HG03045 (cell line): ENCODE measurements at regions not wholly inside any gene's neighbourhood (a gene's known extent, or its start where the extent isn't known, plus 50 kb on each side); places are given as distances from the start of the nearest gene placed in this dataset.
"Not testable (repeated sequence)": the region's sequence is repeated elsewhere in the genome, so short reads cannot be mapped to it uniquely, and the experiment has no call there.

ENCODE experiments used
- ATAC-seq: cut with Tn5 transposase; IDR thresholded peaks from one replicate; pipeline ENCODE4 v1.9.1; 2021; ENCODE audit warnings: mild to moderate bottlenecking, moderate library complexity; ENCODE audit not compliant: unreplicated experiment

GRCh38 chr4:10281996-10282395, 165.4 kb upstream of the WDR1 start:
- no peak for ATAC-seq

- no peak for ATAC-seq
These were observed 162.7 kb upstream of the WDR1 start for GRCh38 chr4:10279261-10279660.

DNA sequence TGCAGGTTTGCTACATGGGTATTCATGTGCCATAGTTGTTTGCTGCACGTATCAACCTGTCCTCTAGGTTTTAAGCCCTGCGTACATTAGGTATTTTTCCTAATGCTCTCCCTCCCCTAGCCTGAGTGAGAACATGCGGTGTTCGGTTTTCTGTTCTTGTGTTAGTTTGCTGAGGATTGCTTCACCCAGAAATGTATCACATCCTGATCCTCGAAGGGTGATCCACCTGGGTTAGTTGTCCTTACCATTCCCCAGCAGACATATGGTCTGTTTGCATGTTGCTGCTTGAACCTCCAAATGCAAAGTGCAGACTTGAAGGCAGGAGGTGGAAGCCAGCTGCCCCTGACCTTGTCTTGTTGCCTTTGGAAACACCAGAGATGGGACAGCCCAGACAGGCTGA, 161.5 kb upstream of the WDR1 start:
- no peak for ATAC-seq

DNA sequence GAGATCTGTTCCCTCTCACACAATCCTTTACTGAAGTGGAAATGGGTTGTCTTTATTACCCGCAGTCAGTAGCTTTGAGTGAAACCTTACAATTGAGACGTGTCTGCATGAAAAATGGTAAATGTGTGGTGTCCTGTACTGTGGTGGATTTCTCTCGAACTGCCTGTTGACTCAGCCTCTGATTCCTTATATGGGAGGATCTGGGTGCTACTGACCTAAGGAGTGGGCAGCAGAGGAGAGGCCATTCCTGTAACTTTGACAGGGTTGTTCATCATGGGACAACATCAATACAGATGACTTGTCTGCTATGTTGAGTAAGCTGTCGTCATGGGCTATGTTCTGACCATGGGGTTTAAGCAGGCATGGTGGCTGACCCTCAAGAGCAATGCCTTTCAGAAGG, 159.6 kb upstream of the WDR1 start:
- ATAC-seq, result no peak

GRCh38 chr4:10275696-10276095, 159.1 kb upstream of the WDR1 start:
- no peak for ATAC-seq

DNA sequence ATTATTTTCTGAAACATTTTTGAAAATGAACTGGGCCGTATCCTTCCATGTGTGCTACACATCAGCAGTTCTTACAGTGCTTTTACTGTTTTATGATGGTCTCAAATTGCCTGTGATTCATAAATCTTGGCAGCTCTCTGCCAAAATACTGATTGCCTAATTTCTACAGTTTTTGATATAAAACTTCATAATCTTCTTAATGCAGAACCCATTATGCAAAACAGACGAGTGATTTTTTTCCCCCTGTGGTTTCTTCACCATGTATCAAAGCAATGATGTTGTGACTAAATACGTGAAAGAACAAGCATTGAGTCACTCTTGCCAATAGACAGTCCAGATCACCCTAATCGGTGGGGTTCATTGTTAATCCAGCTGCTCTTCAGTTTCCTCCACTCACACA, 156.4 kb upstream of the WDR1 start:
- ATAC-seq, result no peak

- no peak for ATAC-seq
These were observed 155.9 kb upstream of the WDR1 start for GRCh38 chr4:10272511-10272910.

GRCh38 chr4:10267066-10267465, 150.5 kb upstream of the WDR1 start:
- no peak for ATAC-seq

DNA sequence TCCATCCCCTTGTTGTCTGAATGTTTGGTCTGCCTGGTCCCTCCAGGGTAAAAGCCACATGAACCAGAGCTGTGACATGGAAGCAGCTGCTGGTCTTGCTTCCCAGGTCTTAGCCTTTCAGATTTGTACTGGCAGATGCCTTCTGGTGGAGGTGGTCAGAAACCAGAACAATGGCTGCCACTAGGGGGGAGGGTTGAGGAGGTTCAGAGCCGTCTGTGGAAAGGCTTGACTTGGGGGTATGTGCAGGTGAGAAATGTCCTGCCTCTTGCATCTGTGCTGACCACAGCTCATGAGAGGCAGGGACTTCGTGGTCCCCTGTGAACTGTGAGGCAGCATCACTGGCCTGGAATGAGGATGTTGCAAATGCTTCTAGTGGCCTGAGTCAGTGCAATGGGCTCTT, 144.2 kb upstream of the WDR1 start:
- ATAC-seq, result no peak

DNA sequence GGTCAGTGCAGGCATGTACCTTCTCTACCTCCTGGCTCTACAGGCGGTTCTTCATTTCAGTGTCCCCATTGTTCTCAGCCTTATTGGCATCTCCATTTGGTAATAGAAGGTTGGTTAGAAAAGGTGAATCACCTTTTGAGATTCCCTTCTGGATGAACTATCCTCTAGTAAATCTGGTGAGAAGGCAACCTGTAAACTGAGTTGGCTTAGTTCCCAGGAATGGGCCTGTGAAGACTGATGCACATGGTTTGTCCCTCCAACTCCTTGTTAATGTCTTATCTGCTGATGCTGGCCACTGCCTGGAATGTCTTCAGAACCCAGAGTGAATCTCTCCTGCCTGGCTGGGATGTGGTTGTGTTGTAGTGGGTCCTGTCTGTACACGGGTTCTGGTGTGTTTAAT, 143.4 kb upstream of the WDR1 start:
- ATAC-seq, result no peak

GRCh38 chr4:10256203-10256602, 139.6 kb upstream of the WDR1 start:
- ATAC-seq, result no peak

DNA sequence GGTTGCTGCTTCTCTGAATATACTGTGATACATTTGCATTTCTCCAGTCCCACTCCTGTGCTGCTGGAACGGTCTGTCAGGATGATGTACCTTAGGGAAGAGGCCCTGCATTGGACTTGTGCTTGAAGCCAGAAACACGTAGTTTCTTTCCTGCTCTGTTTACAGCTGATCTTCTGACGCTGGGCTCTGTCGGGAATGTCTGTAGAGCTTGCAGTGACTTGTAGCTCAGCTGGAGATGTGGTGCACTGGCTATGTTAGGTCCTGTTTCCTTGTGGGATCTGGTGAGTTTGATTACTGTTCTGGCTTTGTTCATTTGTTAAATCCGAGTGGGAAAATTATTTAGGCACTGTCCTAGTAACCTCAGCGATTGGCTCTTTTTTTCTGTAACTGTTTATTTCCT, 137.2 kb upstream of the WDR1 start:
- no peak for ATAC-seq

DNA sequence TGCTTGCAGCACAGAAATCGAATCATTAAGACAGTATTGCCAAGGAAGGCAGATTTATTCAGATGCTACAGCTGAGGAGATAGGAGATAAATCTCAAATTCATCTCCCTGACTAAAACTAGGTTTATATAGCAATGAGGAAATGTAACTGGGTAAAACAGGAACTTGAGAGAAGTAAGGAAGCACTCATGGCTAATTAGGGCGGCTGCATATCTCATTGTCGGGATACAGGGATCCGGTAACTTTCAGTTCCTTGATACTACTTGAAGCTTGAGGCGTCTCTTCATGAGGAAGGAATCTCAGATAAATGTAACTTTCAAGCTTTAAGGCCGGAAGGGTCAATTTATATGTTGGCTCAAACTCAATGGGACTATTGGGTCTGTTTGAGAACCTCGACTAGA, 129.2 kb upstream of the WDR1 start:
- no peak for ATAC-seq

- ATAC-seq, result no peak
These were observed 127.3 kb upstream of the WDR1 start for GRCh38 chr4:10243856-10244255.

- no peak for ATAC-seq
These were observed 124.1 kb upstream of the WDR1 start for GRCh38 chr4:10240691-10241090.

GRCh38 chr4:10239982-10240654, 123.5 kb upstream of the WDR1 start:
- no peak for ATAC-seq

- ATAC-seq, result no peak
These were observed 120.5 kb upstream of the WDR1 start for GRCh38 chr4:10237131-10237530.

DNA sequence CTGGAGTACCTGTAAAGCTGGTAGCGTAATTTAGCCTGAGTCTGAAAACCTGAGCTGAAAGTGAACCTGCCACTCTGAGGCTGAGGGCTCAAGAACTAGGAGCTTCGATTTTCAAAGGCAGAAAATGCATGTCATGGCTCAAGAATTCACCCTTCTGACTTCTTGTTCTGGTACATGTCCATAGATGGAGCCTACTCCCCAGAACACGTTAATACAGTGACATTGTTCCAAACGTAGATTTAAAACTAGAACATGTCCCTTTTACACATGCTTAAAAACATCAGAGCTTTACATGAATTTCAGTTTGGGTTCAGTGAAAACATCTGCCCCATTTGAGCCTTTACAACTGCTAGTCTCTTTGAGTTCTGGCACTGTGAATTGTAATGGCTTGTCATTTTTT, 115.5 kb upstream of the WDR1 start:
- no peak for ATAC-seq

DNA sequence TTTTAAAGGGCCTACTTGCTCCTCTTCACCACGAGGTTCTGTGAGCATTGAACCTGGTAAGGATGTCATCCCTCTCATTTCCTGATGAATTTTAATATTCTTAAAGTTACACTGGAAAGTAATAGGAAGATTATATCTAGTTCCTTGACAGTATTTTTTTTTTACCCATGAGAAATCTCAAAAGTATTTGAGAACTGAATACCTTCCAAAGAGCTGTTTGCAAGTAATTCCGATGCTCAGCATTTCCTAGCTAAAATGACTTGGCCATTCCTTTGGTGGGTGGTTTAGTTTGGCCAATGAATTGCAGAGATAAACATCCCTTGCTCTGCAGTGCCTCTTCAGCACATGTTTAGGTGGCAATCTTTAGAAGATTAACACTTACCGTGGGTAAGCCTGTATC, 110.2 kb upstream of the WDR1 start:
- no peak for ATAC-seq

DNA sequence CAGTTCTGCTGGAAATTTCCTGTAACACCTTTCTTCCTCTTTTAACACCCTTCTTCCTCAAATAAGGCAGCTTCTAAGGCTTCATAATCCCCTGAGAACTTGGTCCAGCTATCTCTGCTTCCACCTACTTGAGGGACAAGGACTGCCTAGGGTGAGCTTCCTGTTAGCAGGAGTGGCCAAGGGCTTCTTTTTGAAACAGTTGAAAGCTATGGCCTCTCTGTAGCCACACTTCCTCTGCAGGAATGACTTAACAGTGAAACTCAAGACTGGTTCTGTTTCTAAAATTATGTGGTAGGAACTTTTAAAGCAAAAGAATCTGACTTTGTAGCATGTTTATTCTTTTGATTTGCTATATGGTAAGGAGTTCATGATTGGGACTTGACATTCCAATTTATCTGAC, 108.5 kb upstream of the WDR1 start:
- no peak for ATAC-seq

GRCh38 chr4:10223782-10224181, 107.2 kb upstream of the WDR1 start:
- ATAC-seq, result no peak

- not testable (repeated sequence) for ATAC-seq
These were observed 96.9 kb upstream of the WDR1 start for GRCh38 chr4:10213481-10213880.

- no peak for ATAC-seq
These were observed 96.3 kb upstream of the WDR1 start for GRCh38 chr4:10212901-10213300.
